NCI-H2227 (cell line): ENCODE measurements at regions not wholly inside any gene's neighbourhood (a gene's known extent, or its start where the extent isn't known, plus 50 kb on each side); places are given as distances from the start of the nearest gene placed in this dataset.
"Not testable (repeated sequence)": the region's sequence is repeated elsewhere in the genome, so short reads cannot be mapped to it uniquely, and the experiment has no call there.

Experiments used
- DNase-seq: peaks from one replicate; lab custom pipeline; 2025; ENCODE audit not compliant: unreplicated experiment; lab: John Stamatoyannopoulos, UW

GRCh38 chr11:22920939-22921565 is 60.8 kb upstream of the CCDC179 start:
- peak; percentile 63 for DNase-seq

GRCh38 chr11:22922672-22923071 is 62.4 kb upstream of the CCDC179 start:
- no peak for DNase-seq

GRCh38 chr11:22923561-22923960 is 63.3 kb upstream of the CCDC179 start:
- no peak for DNase-seq

- no peak for DNase-seq
These were observed 66.1 kb upstream of the CCDC179 start for GRCh38 chr11:22926341-22926740.

- no peak for DNase-seq
These were observed 67.5 kb upstream of the CCDC179 start for GRCh38 chr11:22927793-22928192.

GRCh38 chr11:22928207-22928917 is 68.1 kb upstream of the CCDC179 start:
- DNase-seq = no peak

- no peak for DNase-seq
These were observed 70.7 kb upstream of the CCDC179 start for GRCh38 chr11:22930816-22931594.

- no peak for DNase-seq
These were observed 78.4 kb upstream of the CCDC179 start for GRCh38 chr11:22938691-22939090.

- DNase-seq = not testable (repeated sequence)
These were observed 81.3 kb upstream of the CCDC179 start for GRCh38 chr11:22941544-22941943.

- no peak for DNase-seq
These were observed 97.5 kb upstream of the CCDC179 start for GRCh38 chr11:22957786-22958185.

- DNase-seq = no peak
These were observed 114.0 kb upstream of the CCDC179 start for GRCh38 chr11:22974251-22974650.

GRCh38 chr11:22976146-22976545 is 115.9 kb upstream of the CCDC179 start:
- no peak for DNase-seq

- no peak for DNase-seq
These were observed 122.6 kb upstream of the CCDC179 start for GRCh38 chr11:22982903-22983302.

GRCh38 chr11:22984045-22984444 is 123.8 kb upstream of the CCDC179 start:
- DNase-seq = no peak

- DNase-seq = no peak
These were observed 129.1 kb upstream of the CCDC179 start for GRCh38 chr11:22989371-22989770.

GRCh38 chr11:22991196-22991595 is 130.9 kb upstream of the CCDC179 start:
- DNase-seq = no peak

- no peak for DNase-seq
These were observed 146.5 kb upstream of the CCDC179 start for GRCh38 chr11:23006730-23007129.

- no peak for DNase-seq
These were observed 150.6 kb upstream of the CCDC179 start for GRCh38 chr11:23010790-23011335.

- no peak for DNase-seq
These were observed 152.7 kb upstream of the CCDC179 start for GRCh38 chr11:23012930-23013329.

GRCh38 chr11:23013509-23013908 is 153.2 kb upstream of the CCDC179 start:
- no peak for DNase-seq

- peak; percentile 63 for DNase-seq
These were observed 161.1 kb upstream of the CCDC179 start for GRCh38 chr11:23021287-23021863.
